ENCODE measurements at regions not wholly inside any gene's neighbourhood (a gene's known extent, or its start where the extent isn't known, plus 50 kb on each side); places are given as distances from the start of the nearest gene placed in this dataset.

DNA sequence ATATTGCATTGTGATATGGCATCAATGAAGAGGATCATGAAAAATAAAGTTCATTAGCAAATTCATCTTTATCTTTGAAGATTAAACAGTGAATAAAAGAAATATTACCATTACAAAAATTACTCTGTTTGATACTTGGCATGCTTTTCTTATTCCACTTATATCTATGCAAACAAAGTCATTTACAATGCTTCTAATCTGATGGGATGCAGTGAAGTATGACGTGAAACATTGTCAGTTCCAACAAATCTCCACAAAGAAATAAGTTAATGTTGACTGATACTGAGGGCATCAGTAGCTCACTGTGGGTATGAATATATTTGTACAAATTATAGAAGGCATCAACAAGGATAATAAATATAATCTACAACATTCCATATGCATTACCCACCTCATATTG lies 672.8 kb upstream of the POT1 start:
- DNase-seq (ENCODE audit: low read depth in 4 of 6, low spot score in 6 of 6), result peak in 1 of 6 donors; percentile 3
- Histone ChIP-seq H3K27ac (ENCODE audit: low read depth, low read length) (no peak overlapping the region), H3K4me1 (ENCODE audit: control insufficient read depth, insufficient read depth, low read length) (no peaks in the 10 kb centered on the region), H3K9me3 (ENCODE audit: control insufficient read depth, insufficient read depth, low read length) (no peaks in the 10 kb centered on the region), H3K36me3 (ENCODE audit: control insufficient read depth, insufficient read depth, low read length) (no peaks in the 10 kb centered on the region), H3K4me3 (ENCODE audit: low read depth, low read length) (no peak overlapping the region), H3K27me3 (ENCODE audit: control insufficient read depth, insufficient read depth, low read length) (no peaks in the 10 kb centered on the region)
- WGBS (ENCODE audit: insufficient coverage), result no CpG with 5 or more reads among the region's 1 CpG

DNA sequence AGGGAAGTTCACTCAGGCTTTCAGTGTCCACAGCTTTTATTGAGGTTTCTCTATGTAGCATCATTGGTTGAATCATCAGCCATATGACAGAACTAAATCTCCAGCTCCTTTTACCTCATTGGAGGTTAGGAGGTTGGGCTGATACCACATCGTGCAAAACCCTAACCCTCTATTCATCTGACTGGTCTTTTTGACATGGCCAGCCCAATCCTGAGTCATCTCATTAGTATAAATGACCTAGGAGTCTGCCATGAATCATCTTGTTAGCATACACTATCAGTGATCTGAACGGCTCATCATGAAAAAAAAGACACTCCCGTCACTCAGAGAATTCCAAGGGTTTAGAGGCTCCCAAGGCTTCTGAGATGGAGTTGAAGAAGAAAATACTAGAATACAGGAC lies 669.8 kb upstream of the POT1 start:
- H3K36me3 ChIP-seq (ENCODE audit: control insufficient read depth, insufficient read depth, low read length), result no peaks in the 10 kb centered on the region
- no peak overlapping the region for H3K4me3 ChIP-seq (ENCODE audit: low read depth, low read length)
- no peaks in the 10 kb centered on the region for H3K27me3 ChIP-seq (ENCODE audit: control insufficient read depth, insufficient read depth, low read length)
- H3K4me1 ChIP-seq (ENCODE audit: control insufficient read depth, insufficient read depth, low read length), result no peaks in the 10 kb centered on the region
- no peak overlapping the region for H3K27ac ChIP-seq (ENCODE audit: low read depth, low read length)
- no peak for DNase-seq (ENCODE audit: low read depth in 4 of 6, low spot score in 6 of 6)
- WGBS (ENCODE audit: insufficient coverage), result no CpG with 5 or more reads among the region's 3 CpGs
- H3K9me3 ChIP-seq (ENCODE audit: control insufficient read depth, insufficient read depth, low read length), result no peaks in the 10 kb centered on the region

DNA sequence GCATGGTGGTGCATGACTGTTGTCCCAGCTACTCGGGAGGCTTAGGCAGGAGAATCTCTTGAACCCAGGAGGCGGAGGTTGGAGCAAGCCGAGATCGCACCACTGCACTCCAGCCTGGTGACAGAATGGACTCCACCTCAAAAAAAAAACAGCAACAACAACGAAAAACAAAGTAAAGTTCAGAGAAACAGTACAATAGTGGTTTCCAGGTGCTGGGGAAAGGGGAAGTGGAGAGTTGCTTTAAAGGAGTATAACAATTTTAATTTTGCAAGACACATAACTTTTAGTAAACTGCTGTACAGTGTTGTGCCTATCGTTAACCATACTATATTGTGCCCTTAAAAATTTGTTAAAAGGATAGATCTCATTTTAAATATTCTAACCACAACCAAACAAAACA lies 662.7 kb upstream of the POT1 start:
- Histone ChIP-seq H3K4me3 (ENCODE audit: low read depth, low read length) (no peak overlapping the region), H3K27ac (ENCODE audit: low read depth, low read length) (no peak overlapping the region), H3K36me3 (ENCODE audit: control insufficient read depth, insufficient read depth, low read length) (no peaks in the 10 kb centered on the region), H3K4me1 (ENCODE audit: control insufficient read depth, insufficient read depth, low read length) (no peaks in the 10 kb centered on the region), H3K27me3 (ENCODE audit: control insufficient read depth, insufficient read depth, low read length) (no peaks in the 10 kb centered on the region), H3K9me3 (ENCODE audit: control insufficient read depth, insufficient read depth, low read length) (no peaks in the 10 kb centered on the region)
- DNase-seq (ENCODE audit: low read depth in 4 of 6, low spot score in 6 of 6), result no peak
- 100% methylated on average over 2 of the region's 6 CpGs for WGBS (ENCODE audit: insufficient coverage)

DNA sequence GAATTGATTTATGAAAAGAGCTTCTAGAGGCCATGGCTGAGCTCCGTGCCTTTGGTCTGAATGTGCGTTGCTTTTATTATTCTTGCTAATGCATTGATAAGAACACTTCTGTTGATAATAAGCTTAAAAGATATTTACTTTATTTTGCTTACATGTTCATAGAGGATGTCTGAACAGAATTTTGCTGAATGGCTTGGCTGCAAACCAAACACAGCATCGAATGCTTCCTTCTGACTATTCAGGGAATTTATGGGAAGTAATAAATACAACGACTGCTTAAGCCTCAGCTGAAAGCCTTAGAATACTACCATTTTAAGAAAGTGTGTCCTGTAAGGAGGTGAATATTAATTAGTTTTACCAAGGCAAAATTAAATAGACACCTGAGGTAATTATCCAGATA lies 643.5 kb upstream of the POT1 start:
- no peak overlapping the region for H3K27ac ChIP-seq (ENCODE audit: low read depth, low read length)
- H3K27me3 ChIP-seq (ENCODE audit: control insufficient read depth, insufficient read depth, low read length), result no peaks in the 10 kb centered on the region
- H3K9me3 ChIP-seq (ENCODE audit: control insufficient read depth, insufficient read depth, low read length), result no peaks in the 10 kb centered on the region
- WGBS (ENCODE audit: insufficient coverage), result no CpG with 5 or more reads among the region's 4 CpGs
- peak in 3 of 6 donors; percentile 1 to 49 (median 4) for DNase-seq (ENCODE audit: low read depth in 4 of 6, low spot score in 6 of 6)
- H3K4me3 ChIP-seq (ENCODE audit: low read depth, low read length), result no peak overlapping the region
- H3K4me1 ChIP-seq (ENCODE audit: control insufficient read depth, insufficient read depth, low read length), result no peaks in the 10 kb centered on the region
- H3K36me3 ChIP-seq (ENCODE audit: control insufficient read depth, insufficient read depth, low read length), result no peaks in the 10 kb centered on the region

DNA sequence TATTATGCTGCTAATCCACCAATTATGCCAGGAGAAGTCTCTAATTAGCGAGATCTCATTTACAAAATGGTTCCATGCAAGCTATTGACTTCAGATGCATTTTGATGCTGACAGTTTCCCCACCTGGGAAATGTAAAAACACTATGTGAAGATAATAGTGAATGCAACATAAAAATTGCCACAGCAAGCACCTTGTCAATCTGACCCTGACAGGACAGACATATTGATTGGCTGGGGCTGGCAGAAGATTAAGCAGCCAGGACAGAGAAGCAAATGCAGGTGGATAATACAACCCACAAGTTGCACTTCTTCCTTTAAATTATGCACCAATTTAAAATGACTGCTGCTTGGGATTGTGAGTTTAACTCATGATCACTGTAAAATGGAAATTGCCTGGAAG lies 642.8 kb upstream of the POT1 start:
- DNase-seq (ENCODE audit: low read depth in 4 of 6, low spot score in 6 of 6), result peak in 1 of 6 donors; percentile 14
- no peak overlapping the region for H3K4me3 ChIP-seq (ENCODE audit: low read depth, low read length)
- H3K27me3 ChIP-seq (ENCODE audit: control insufficient read depth, insufficient read depth, low read length), result no peaks in the 10 kb centered on the region
- WGBS (ENCODE audit: insufficient coverage), result no CpG with 5 or more reads among the region's 1 CpG
- H3K27ac ChIP-seq (ENCODE audit: low read depth, low read length), result no peak overlapping the region
- no peaks in the 10 kb centered on the region for H3K9me3 ChIP-seq (ENCODE audit: control insufficient read depth, insufficient read depth, low read length)
- no peaks in the 10 kb centered on the region for H3K4me1 ChIP-seq (ENCODE audit: control insufficient read depth, insufficient read depth, low read length)
- no peaks in the 10 kb centered on the region for H3K36me3 ChIP-seq (ENCODE audit: control insufficient read depth, insufficient read depth, low read length)

DNA sequence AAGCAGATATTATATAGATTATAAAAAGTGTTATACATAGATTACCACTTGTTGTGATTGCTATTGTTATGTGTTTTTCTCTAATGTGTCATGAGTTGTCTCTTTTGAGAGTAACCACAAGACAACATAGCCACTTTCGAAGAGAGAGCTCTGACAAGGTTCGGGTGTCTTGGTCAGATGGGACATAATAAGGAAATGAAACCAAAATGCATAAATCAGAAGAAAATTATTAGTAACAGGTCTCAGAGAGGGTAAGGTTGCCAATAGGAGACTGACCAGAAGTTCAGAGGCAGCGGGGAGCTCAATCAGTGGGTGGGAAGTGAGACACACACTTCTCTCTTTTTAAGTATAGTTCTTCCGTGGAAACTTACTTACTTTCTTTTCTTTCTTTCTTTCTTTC lies 639.2 kb upstream of the POT1 start:
- H3K27ac ChIP-seq (ENCODE audit: low read depth, low read length), result no peak overlapping the region
- H3K4me1 ChIP-seq (ENCODE audit: control insufficient read depth, insufficient read depth, low read length), result no peaks in the 10 kb centered on the region
- no peak for DNase-seq (ENCODE audit: low read depth in 4 of 6, low spot score in 6 of 6)
- H3K9me3 ChIP-seq (ENCODE audit: control insufficient read depth, insufficient read depth, low read length), result no peaks in the 10 kb centered on the region
- no CpG with 5 or more reads among the region's 4 CpGs for WGBS (ENCODE audit: insufficient coverage)
- H3K27me3 ChIP-seq (ENCODE audit: control insufficient read depth, insufficient read depth, low read length), result no peaks in the 10 kb centered on the region
- H3K4me3 ChIP-seq (ENCODE audit: low read depth, low read length), result no peak overlapping the region
- H3K36me3 ChIP-seq (ENCODE audit: control insufficient read depth, insufficient read depth, low read length), result no peaks in the 10 kb centered on the region

DNA sequence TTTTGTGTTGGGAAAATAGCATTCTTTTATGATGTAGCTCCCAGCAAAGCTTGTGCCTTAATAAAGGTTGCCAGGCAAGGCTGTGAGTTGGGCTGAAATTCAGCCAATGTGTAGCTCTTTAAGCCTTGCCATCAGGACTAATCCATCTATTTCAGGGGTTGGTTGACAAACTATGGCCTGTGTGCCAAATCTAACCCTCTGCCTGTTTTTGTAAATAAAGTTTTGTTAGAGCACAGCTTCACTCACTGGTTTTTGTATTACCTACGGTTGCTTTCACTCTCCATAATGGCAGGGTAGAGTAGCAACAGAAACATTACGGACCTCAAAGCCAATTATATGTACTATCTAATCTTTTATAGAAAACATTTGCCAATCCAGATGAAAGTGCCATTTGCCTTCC lies 638.1 kb upstream of the POT1 start:
- Histone ChIP-seq H3K9me3 (ENCODE audit: control insufficient read depth, insufficient read depth, low read length) (no peaks in the 10 kb centered on the region), H3K36me3 (ENCODE audit: control insufficient read depth, insufficient read depth, low read length) (no peaks in the 10 kb centered on the region), H3K27ac (ENCODE audit: low read depth, low read length) (no peak overlapping the region), H3K27me3 (ENCODE audit: control insufficient read depth, insufficient read depth, low read length) (no peaks in the 10 kb centered on the region), H3K4me1 (ENCODE audit: control insufficient read depth, insufficient read depth, low read length) (peaks cover 3% of the 10 kb centered on the region), H3K4me3 (ENCODE audit: low read depth, low read length) (no peak overlapping the region)
- DNase-seq (ENCODE audit: low read depth in 4 of 6, low spot score in 6 of 6), result peak in 5 of 6 donors; percentile 36 to 80 (median 43)
- WGBS (ENCODE audit: insufficient coverage), result no CpG with 5 or more reads among the region's 2 CpGs

DNA sequence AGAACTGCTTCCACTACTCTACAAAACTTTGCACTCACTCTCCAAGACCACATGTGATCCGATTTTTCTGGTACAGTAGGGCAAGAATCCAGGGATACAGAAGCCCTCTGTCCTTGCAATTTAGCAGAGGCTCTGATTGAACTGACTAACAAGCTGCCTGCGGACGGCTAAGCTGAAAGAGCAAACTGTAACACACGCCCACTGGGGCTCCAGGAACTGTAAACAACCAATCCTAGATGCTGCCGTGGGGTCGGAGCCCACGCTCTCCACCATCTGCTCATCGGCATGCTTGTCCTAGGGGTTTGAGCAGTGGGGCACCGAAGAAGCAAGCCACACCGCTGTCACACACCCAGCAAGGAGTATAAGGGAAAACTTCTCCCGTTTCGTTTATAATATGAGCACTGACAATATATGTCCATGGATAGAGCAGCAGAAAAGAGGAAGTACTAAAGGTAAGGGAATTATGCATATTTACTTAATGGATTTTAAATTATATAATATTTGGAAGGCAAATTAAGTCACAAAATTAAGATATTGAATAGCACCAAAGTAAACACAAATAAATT lies 634.4 kb upstream of the POT1 start:
- H3K4me3 ChIP-seq (ENCODE audit: low read depth, low read length), result peak overlapping the region; percentile 9
- peaks cover 3% of the 10 kb centered on the region for H3K4me1 ChIP-seq (ENCODE audit: control insufficient read depth, insufficient read depth, low read length)
- DNase-seq (ENCODE audit: low read depth in 4 of 6, low spot score in 6 of 6), result peak in 1 of 6 donors; percentile 9
- H3K27ac ChIP-seq (ENCODE audit: low read depth, low read length), result no peak overlapping the region
- H3K27me3 ChIP-seq (ENCODE audit: control insufficient read depth, insufficient read depth, low read length), result no peaks in the 10 kb centered on the region
- 70% methylated on average over 10 of the region's 12 CpGs for WGBS (ENCODE audit: insufficient coverage)
- H3K36me3 ChIP-seq (ENCODE audit: control insufficient read depth, insufficient read depth, low read length), result no peaks in the 10 kb centered on the region
- H3K9me3 ChIP-seq (ENCODE audit: control insufficient read depth, insufficient read depth, low read length), result no peaks in the 10 kb centered on the region

DNA sequence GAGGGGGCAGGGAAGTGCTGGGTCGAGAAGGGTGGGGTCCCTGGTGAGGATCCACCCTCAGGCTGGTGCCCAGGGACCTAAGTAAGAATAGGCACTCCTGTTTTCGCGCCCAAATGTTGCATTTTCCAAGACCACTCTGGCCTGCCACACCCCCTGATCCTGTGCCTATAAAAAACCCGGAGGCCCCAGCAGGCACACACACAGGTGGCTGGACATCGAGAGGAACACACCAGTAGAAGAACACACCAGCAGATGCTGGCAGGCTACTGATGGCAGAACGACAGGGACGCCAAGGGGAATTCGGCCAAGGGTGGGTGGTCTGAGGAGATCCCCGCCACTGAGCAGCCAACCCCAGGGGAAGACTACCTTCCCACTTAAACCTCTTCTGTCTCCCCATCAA lies 633.9 kb upstream of the POT1 start:
- DNase-seq (ENCODE audit: low read depth in 4 of 6, low spot score in 6 of 6), result no peak
- WGBS (ENCODE audit: insufficient coverage), result 59% methylated on average over 3 of the region's 9 CpGs
- H3K27me3 ChIP-seq (ENCODE audit: control insufficient read depth, insufficient read depth, low read length), result no peaks in the 10 kb centered on the region
- peak overlapping the region; percentile 9 for H3K4me3 ChIP-seq (ENCODE audit: low read depth, low read length)
- H3K36me3 ChIP-seq (ENCODE audit: control insufficient read depth, insufficient read depth, low read length), result no peaks in the 10 kb centered on the region
- H3K9me3 ChIP-seq (ENCODE audit: control insufficient read depth, insufficient read depth, low read length), result no peaks in the 10 kb centered on the region
- peaks cover 3% of the 10 kb centered on the region for H3K4me1 ChIP-seq (ENCODE audit: control insufficient read depth, insufficient read depth, low read length)
- no peak overlapping the region for H3K27ac ChIP-seq (ENCODE audit: low read depth, low read length)

DNA sequence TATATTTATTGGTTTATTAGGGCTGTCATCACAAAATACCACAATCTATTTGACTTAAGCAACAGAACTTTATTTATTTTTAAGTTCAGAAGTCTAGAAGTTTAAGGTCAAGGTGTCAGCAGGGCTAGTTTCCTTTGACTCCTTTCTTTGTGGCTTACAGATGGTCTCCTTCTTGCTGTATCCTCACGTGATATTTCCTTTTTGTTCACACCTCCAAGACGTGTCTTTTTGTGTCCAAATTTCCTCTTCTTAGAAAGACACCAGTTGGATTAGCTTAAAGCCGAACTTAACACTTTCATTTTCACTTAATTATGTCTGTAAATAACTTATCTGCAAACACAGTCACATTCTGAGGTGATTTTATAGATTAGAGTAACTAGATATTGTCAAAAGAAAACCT lies 631.4 kb upstream of the POT1 start:
- peaks cover 3% of the 10 kb centered on the region for H3K4me1 ChIP-seq (ENCODE audit: control insufficient read depth, insufficient read depth, low read length)
- 50% methylated on average over 1 of the region's 3 CpGs for WGBS (ENCODE audit: insufficient coverage)
- H3K27ac ChIP-seq (ENCODE audit: low read depth, low read length), result no peak overlapping the region
- no peak for DNase-seq (ENCODE audit: low read depth in 4 of 6, low spot score in 6 of 6)
- no peaks in the 10 kb centered on the region for H3K36me3 ChIP-seq (ENCODE audit: control insufficient read depth, insufficient read depth, low read length)
- H3K4me3 ChIP-seq (ENCODE audit: low read depth, low read length), result no peak overlapping the region
- no peaks in the 10 kb centered on the region for H3K9me3 ChIP-seq (ENCODE audit: control insufficient read depth, insufficient read depth, low read length)
- H3K27me3 ChIP-seq (ENCODE audit: control insufficient read depth, insufficient read depth, low read length), result no peaks in the 10 kb centered on the region
